Ascending aorta (tissue), 2 donors: ENCODE measurements at regions not wholly inside any gene's neighbourhood (a gene's known extent, or its start where the extent isn't known, plus 50 kb on each side); places are given as distances from the start of the nearest gene placed in this dataset.
"Not testable (repeated sequence)": the region's sequence is repeated elsewhere in the genome, so short reads cannot be mapped to it uniquely, and the experiment has no call there.

Experiments
- DNase-seq, 2 donors: peaks; one replicate each; pipeline ENCODE4 v3.0.0-alpha.2; 2019; ENCODE audit warnings: low spot score in 2 of 2
- H3K27ac ChIP-seq, 2 donors: fragments of 200-600 bp; sonication (generic); one replicate each; pipeline ENCODE4 v1.5.1; 2016 to 2017; ENCODE audit warnings: mild to moderate bottlenecking in 1 of 2
- H3K27me3 ChIP-seq: fragments of 200-600 bp; sonication (generic); one replicate; pipeline ENCODE4 v1.5.1; 2017
- H3K36me3 ChIP-seq, 2 donors: fragments of 200-600 bp; sonication (generic); one replicate each; pipeline ENCODE4 v1.5.1; 2016
- H3K4me1 ChIP-seq, 2 donors: fragments of 200-600 bp; sonication (generic); one replicate each; pipeline ENCODE4 v1.5.1; 2016 to 2017; ENCODE audit warnings: mild to moderate bottlenecking in 1 of 2
- H3K4me3 ChIP-seq, 2 donors: fragments of 200-600 bp; sonication (generic); one replicate each; pipeline ENCODE4 v1.5.1; 2016 to 2017; ENCODE audit warnings: mild to moderate bottlenecking in 1 of 2
- H3K9me3 ChIP-seq, 2 donors: fragments of 200-600 bp; sonication (generic); one replicate each; pipeline ENCODE4 v1.5.1; 2016
- intact Hi-C: fragments of 100-400 bp; cut with DNase I; formaldehyde crosslinking; loops from one replicate; pipeline ENCODE4 v1.15.1; 2023
- TF ChIP-seq, protein P1 (sequence below), 3 experiments: fragments of 200-600 bp in 2 of 3; fragments of 450-650 bp in 1 of 3; sonication (generic) in 2 of 3; IDR thresholded peaks; one replicate each; pipeline ENCODE4 v1.5.1; 2016 to 2019; ENCODE audit warnings: antibody characterized with exemption in 3 of 3, mild to moderate bottlenecking in 1 of 3, moderate library complexity in 1 of 3

GRCh38 chr6:100296810-100297544 lies 167.7 kb downstream of the SIM1 start:
- H3K27me3 ChIP-seq: no peaks in the 10 kb centered on the region
- no peak overlapping the region for H3K4me3 ChIP-seq
- TF ChIP-seq, protein P1, sequence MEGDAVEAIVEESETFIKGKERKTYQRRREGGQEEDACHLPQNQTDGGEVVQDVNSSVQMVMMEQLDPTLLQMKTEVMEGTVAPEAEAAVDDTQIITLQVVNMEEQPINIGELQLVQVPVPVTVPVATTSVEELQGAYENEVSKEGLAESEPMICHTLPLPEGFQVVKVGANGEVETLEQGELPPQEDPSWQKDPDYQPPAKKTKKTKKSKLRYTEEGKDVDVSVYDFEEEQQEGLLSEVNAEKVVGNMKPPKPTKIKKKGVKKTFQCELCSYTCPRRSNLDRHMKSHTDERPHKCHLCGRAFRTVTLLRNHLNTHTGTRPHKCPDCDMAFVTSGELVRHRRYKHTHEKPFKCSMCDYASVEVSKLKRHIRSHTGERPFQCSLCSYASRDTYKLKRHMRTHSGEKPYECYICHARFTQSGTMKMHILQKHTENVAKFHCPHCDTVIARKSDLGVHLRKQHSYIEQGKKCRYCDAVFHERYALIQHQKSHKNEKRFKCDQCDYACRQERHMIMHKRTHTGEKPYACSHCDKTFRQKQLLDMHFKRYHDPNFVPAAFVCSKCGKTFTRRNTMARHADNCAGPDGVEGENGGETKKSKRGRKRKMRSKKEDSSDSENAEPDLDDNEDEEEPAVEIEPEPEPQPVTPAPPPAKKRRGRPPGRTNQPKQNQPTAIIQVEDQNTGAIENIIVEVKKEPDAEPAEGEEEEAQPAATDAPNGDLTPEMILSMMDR (IDR thresholded peaks at IDR 0.05): no peak
- no peaks in the 10 kb centered on the region for H3K4me1 ChIP-seq
- intact Hi-C loops: no loop called here
- H3K27ac ChIP-seq: no peak overlapping the region
- H3K9me3 ChIP-seq: no peaks in the 10 kb centered on the region
- no peaks in the 10 kb centered on the region for H3K36me3 ChIP-seq
- DNase-seq: no peak

- H3K4me3 ChIP-seq, H3K9me3 ChIP-seq, H3K27ac ChIP-seq, intact Hi-C loops, H3K27me3 ChIP-seq, DNase-seq, H3K4me1 ChIP-seq, H3K36me3 ChIP-seq: not testable (repeated sequence)
Observed at GRCh38 chr6:100295172-100295571, 169.5 kb downstream of the SIM1 start.

DNA sequence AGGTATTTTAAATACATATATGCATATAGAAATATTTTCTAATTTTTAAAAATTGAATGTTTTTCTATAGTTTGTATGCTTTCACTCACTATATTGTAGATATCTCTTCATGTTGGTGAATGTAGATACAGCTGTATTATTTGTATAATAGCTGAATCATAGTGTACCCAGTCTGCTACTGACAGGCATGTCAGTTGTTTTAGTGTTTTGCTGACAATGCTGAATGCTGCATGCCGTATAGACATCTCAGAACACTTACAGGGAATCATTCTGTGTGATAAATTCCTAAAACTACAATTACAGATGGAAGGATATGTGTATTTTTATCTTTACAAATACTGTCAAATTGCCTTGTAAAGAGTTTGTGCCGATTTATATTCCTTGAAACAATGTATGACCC lies 175.4 kb downstream of the SIM1 start:
- Histone ChIP-seq H3K36me3 (no peaks in the 10 kb centered on the region), H3K9me3 (no peaks in the 10 kb centered on the region), H3K4me1 (no peaks in the 10 kb centered on the region), H3K27me3 (no peaks in the 10 kb centered on the region), H3K4me3 (no peak overlapping the region), H3K27ac (no peak overlapping the region)
- intact Hi-C loops: no loop called here
- DNase-seq: no peak
- TF ChIP-seq, protein P1 (IDR thresholded peaks at IDR 0.05): no peak

DNA sequence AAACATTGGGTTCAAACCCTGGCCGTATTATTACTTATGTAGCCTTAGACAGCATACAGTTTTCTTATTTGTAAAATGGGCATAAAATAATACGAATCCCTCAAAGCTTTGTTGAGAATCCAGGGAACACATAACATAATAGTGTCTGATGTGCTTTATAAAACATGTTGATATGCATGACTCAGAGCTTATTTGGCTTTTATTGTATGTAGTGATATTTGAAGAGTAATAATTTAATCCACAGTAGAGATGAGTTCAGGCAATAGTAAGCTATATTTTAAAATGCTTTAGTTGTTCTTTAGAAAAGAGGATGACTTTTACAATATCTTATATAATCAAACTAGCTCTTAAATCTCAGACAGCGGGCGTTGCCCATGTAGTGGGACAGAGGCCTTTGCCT lies 176.4 kb downstream of the SIM1 start:
- Histone ChIP-seq H3K9me3 (no peaks in the 10 kb centered on the region), H3K36me3 (no peaks in the 10 kb centered on the region), H3K4me3 (no peak overlapping the region), H3K4me1 (no peaks in the 10 kb centered on the region), H3K27me3 (no peaks in the 10 kb centered on the region), H3K27ac (no peak overlapping the region)
- DNase-seq: no peak
- TF ChIP-seq, protein P1 (IDR thresholded peaks at IDR 0.05): no peak
- intact Hi-C loops: no loop called here

GRCh38 chr6:100283285-100283684 lies 181.4 kb downstream of the SIM1 start:
- DNase-seq: no peak
- TF ChIP-seq, protein P1 (IDR thresholded peaks at IDR 0.05): no peak
- no peaks in the 10 kb centered on the region for H3K36me3 ChIP-seq
- H3K9me3 ChIP-seq: no peaks in the 10 kb centered on the region
- H3K4me3 ChIP-seq: no peak overlapping the region
- H3K27me3 ChIP-seq: no peaks in the 10 kb centered on the region
- intact Hi-C loops: no loop called here
- H3K27ac ChIP-seq: no peak overlapping the region
- H3K4me1 ChIP-seq: no peaks in the 10 kb centered on the region

- H3K27ac ChIP-seq: no peak overlapping the region
- H3K36me3 ChIP-seq: no peaks in the 10 kb centered on the region
- H3K4me3 ChIP-seq: peak overlapping the region; percentile 25 to 47
- DNase-seq: no peak
- H3K9me3 ChIP-seq: no peaks in the 10 kb centered on the region
- no peaks in the 10 kb centered on the region for H3K4me1 ChIP-seq
- TF ChIP-seq, protein P1 (IDR thresholded peaks at IDR 0.05): no peak
- intact Hi-C loops: no loop called here
- H3K27me3 ChIP-seq: no peaks in the 10 kb centered on the region
Observed at GRCh38 chr6:100281471-100281901, 183.2 kb downstream of the SIM1 start.
